Testis (tissue), 2 donors: ENCODE measurements at regions not wholly inside any gene's neighbourhood (a gene's known extent, or its start where the extent isn't known, plus 50 kb on each side); places are given as distances from the start of the nearest gene placed in this dataset.

Experiments
- DNase-seq: peaks from one replicate; pipeline ENCODE4 v3.0.0-alpha.2; 2019
- H3K27ac ChIP-seq, 2 donors: fragments of 200-600 bp; sonication (generic); one replicate each; pipeline ENCODE4 v1.5.1; 2019
- H3K27me3 ChIP-seq: fragments of 200-600 bp; sonication (generic); one replicate; pipeline ENCODE4 v1.5.1; 2019
- H3K36me3 ChIP-seq: fragments of 200-600 bp; sonication (generic); one replicate; pipeline ENCODE4 v1.5.1; 2017; ENCODE audit warnings: low read depth; ENCODE audit errors: missing control alignments
- H3K4me1 ChIP-seq: fragments of 200-600 bp; sonication (generic); one replicate; pipeline ENCODE4 v1.5.1; 2019
- H3K4me3 ChIP-seq, 2 donors: fragments of 200-600 bp; sonication (generic); one replicate each; pipeline ENCODE4 v1.5.1; 2017 to 2019
- H3K9me3 ChIP-seq: fragments of 200-600 bp; sonication (generic); one replicate; pipeline ENCODE4 v1.5.1; 2017
- POLR2A ChIP-seq: fragments of 450-650 bp; IDR thresholded peaks from one replicate; pipeline ENCODE4 v1.6.1; 2017; ENCODE audit warnings: antibody characterized with exemption, mild to moderate bottlenecking, moderate library complexity
- WGBS, 2 donors: methylation state at CpG; one replicate each; pipeline ENCODE4 v1.1.5; 2018; 5-methylcytosine and 5-hydroxymethylcytosine counted together
- intact Hi-C: fragments of 100-400 bp; cut with DNase I; formaldehyde crosslinking; loops from one replicate; pipeline ENCODE4 v1.15.1; 2023; ENCODE audit warnings: low total_unique reads
- TF ChIP-seq, protein P1 (sequence below), 3 experiments: fragments of 450-650 bp in 2 of 3; fragments of 200-600 bp in 1 of 3; sonication (generic) in 1 of 3; IDR thresholded peaks; one replicate each; pipeline ENCODE4 v1.5.1; 2016 to 2019; ENCODE audit warnings: antibody characterized with exemption in 3 of 3, mild to moderate bottlenecking in 2 of 3, moderate library complexity in 1 of 3

DNA sequence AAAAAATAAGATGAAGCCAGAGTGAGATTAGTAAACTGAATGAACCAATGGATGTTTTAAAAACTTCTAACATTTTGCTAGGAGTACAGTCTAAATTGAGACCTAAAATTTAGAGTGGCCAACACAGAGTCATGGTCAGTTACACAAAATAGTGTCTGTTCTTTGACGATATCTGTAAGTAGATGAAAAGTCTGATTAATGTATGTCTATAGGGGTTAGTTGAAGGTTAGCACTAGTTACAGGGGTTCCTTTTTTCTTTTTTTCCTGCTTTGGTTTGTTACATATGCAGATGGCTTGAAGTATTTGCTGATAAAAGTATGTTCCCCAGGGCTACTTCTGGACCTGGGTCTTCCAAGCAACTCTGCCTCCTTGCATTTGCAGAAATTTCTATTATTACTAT lies 90.1 kb upstream of the MTPN start:
- DNase-seq, result no peak
- H3K36me3 ChIP-seq, result no peaks in the 10 kb centered on the region
- no peaks in the 10 kb centered on the region for H3K4me1 ChIP-seq
- intact Hi-C loops, result no loop called here
- H3K27me3 ChIP-seq, result no peaks in the 10 kb centered on the region
- no peak overlapping the region for H3K4me3 ChIP-seq
- no peaks in the 10 kb centered on the region for H3K9me3 ChIP-seq
- TF ChIP-seq, protein P1, sequence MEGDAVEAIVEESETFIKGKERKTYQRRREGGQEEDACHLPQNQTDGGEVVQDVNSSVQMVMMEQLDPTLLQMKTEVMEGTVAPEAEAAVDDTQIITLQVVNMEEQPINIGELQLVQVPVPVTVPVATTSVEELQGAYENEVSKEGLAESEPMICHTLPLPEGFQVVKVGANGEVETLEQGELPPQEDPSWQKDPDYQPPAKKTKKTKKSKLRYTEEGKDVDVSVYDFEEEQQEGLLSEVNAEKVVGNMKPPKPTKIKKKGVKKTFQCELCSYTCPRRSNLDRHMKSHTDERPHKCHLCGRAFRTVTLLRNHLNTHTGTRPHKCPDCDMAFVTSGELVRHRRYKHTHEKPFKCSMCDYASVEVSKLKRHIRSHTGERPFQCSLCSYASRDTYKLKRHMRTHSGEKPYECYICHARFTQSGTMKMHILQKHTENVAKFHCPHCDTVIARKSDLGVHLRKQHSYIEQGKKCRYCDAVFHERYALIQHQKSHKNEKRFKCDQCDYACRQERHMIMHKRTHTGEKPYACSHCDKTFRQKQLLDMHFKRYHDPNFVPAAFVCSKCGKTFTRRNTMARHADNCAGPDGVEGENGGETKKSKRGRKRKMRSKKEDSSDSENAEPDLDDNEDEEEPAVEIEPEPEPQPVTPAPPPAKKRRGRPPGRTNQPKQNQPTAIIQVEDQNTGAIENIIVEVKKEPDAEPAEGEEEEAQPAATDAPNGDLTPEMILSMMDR (IDR thresholded peaks at IDR 0.05), result no peak
- no peak for TF ChIP-seq POLR2A
- no peak overlapping the region for H3K27ac ChIP-seq
- 30 to 45% methylated on average over 1 of the region's 1 CpG for WGBS, 2 donors

DNA sequence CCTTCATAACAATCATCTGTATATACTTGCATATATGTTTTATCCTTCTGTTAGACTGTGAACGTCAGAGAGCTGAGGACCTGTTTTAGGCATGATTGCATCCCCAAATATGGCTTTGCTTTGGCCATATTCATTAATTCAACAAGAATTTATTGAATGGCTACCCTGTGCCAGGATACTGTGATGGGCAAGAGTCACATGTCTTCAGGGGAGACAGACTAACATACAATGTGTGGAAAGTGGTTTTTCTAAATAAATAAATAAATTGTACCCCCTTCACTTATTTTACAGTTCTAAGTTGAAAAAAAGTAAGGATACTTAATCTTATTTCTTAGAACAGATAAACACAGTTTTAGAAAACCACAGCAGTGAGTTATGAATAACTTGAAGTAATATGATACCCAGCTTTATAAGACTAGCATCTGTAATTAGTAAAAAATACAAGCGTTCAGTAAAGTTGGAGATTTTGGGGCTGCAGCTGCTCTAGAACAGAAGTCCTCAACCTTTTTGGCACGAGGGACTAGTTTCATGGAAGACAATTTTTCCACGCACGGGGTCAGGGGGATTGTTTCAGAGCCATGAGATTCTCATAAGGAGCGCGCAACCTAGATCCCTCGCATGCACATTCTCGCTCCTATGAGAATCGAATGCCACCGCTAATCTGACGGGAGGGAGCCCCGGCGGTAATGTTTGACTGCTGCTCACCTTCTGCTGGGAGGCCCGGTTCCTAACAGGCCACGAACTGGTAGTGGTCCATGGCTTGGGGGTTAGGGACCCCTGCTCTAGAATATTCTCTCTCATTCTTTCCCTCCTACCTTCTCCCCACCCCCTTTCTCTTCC lies 89.4 kb upstream of the MTPN start:
- Histone ChIP-seq H3K9me3 (no peaks in the 10 kb centered on the region), H3K4me1 (no peaks in the 10 kb centered on the region), H3K27ac (no peak overlapping the region), H3K4me3 (no peak overlapping the region), H3K27me3 (no peaks in the 10 kb centered on the region), H3K36me3 (no peaks in the 10 kb centered on the region)
- intact Hi-C loops, result no loop called here
- TF ChIP-seq, protein P1 (IDR thresholded peaks at IDR 0.05), result no peak
- no peak for TF ChIP-seq POLR2A
- DNase-seq, result no peak
- WGBS, 2 donors, result 72 to 91% methylated on average over 16 of the region's 16 CpGs

DNA sequence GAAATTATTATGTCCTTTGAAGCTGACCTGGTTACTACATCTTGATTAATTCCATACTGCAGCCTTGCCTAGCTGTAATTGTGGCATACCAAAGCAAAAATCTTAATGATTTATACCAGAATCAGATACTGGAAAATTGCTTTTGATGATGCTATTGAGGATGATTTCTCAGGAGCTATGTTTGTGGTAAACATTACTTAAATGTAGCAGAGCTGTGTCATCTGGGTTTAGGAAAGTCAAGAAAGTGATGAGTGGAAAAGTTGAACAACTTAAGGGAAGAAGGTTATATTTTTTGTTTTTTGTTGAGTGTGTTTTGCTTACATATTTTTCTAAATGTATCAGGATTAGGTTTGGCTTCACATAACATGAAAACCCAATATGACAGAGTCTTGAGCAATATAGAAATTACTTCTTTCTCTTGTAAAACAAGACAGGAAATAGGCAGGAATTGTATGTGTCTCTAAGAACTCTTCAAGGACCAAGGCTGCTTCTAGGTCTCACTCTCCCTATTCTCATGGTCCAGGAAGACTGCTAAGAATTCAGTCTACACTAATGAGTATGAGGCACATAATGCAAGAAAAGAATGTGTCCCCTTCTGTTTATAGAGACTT lies 87.6 kb upstream of the MTPN start:
- H3K27ac ChIP-seq, result no peak overlapping the region
- no peaks in the 10 kb centered on the region for H3K9me3 ChIP-seq
- no peak for TF ChIP-seq POLR2A
- TF ChIP-seq, protein P1 (IDR thresholded peaks at IDR 0.05), result no peak

DNA sequence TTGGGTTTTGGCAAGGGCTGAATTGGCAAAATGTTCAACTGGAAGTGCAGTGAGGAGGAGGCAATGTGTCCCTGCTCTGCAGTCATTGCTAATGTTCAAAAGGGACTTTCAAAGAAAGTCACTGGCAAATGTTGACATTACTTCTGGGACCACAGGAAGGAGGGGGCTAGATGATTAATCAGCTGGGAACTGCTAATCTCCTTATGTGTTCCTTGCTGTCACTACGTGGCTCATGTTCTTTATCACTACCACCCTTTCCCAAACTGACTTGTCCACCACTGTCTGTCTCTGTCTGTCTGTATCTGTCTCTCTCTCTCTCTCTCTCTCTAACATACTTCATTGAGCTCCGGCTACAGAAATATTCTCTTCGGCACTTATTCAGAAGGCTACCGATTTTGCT lies 86.9 kb upstream of the MTPN start:
- Histone ChIP-seq H3K4me1 (no peaks in the 10 kb centered on the region), H3K4me3 (no peak overlapping the region), H3K27me3 (no peaks in the 10 kb centered on the region), H3K9me3 (no peaks in the 10 kb centered on the region), H3K36me3 (no peaks in the 10 kb centered on the region), H3K27ac (no peak overlapping the region)
- 67 to 74% methylated on average over 4 of the region's 4 CpGs for WGBS, 2 donors
- DNase-seq, result no peak
- intact Hi-C loops, result no loop called here
- TF ChIP-seq, protein P1 (IDR thresholded peaks at IDR 0.05), result no peak
- no peak for TF ChIP-seq POLR2A

More for the DNA sequence above, 87.6 kb upstream of the MTPN start:
- intact Hi-C loops, result no loop called here
- H3K27me3 ChIP-seq, result no peaks in the 10 kb centered on the region
- H3K4me1 ChIP-seq, result no peaks in the 10 kb centered on the region
- no peaks in the 10 kb centered on the region for H3K36me3 ChIP-seq
- no peak for DNase-seq
- no peak overlapping the region for H3K4me3 ChIP-seq

DNA sequence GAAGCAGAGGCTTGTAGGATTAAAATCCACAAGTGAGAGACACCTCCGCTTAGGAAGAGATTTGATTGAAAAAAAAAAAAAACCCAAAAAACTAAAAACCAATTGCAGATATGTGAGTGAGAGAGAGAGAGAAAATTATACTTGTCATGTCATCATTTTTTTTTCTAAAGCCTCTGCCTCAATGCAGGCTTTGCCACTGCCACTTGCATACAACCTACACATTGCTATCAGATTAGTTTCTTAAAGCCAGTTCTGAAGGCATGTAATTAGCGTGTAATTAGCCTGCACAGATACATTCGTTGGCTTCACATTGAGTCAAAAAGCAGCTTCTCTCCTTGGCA lies 86.1 kb upstream of the MTPN start:
- intact Hi-C loops, result no loop called here
- Histone ChIP-seq H3K4me1 (no peaks in the 10 kb centered on the region), H3K27ac (no peak overlapping the region), H3K4me3 (no peak overlapping the region), H3K27me3 (no peaks in the 10 kb centered on the region), H3K36me3 (no peaks in the 10 kb centered on the region), H3K9me3 (no peaks in the 10 kb centered on the region)
- DNase-seq, result no peak
- WGBS, 2 donors, result 86 to 87% methylated on average over 3 of the region's 3 CpGs
- TF ChIP-seq, protein P1 (IDR thresholded peaks at IDR 0.05), result no peak
- no peak for TF ChIP-seq POLR2A
